ENCODE measurements at regions not wholly inside any gene's neighbourhood (a gene's known extent, or its start where the extent isn't known, plus 50 kb on each side); places are given as distances from the start of the nearest gene placed in this dataset.

DNA sequence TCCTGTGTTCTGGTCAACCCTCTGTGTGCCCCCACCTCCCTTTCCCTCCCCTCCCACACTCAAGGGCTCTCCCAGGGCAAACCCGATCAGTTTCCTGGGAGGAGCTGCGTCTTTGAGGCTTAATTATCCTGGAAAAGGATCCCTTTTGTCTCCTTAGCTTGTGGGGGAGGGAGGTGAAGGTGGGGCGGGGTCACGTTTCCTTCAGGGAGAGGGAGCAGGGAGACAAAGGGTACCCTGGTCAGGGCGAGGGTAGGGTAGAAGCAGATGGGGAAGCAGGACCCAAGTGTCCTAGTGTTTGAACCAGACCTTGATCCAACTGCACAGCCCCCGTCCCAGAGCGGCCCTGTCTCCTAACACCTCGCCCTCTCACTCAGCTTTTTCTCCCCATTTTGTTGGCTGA is 90.1 kb downstream of the HIF1AN start:
- in situ Hi-C loops (cut with MboI; ENCODE audit: low pct_unique_long_range_greater_than_20kb, low sequenced_read_pairs, unreplicated experiment): no loop called here
- DNase-seq (ENCODE audit: low spot score): no peak
- TF ChIP-seq, protein P1, sequence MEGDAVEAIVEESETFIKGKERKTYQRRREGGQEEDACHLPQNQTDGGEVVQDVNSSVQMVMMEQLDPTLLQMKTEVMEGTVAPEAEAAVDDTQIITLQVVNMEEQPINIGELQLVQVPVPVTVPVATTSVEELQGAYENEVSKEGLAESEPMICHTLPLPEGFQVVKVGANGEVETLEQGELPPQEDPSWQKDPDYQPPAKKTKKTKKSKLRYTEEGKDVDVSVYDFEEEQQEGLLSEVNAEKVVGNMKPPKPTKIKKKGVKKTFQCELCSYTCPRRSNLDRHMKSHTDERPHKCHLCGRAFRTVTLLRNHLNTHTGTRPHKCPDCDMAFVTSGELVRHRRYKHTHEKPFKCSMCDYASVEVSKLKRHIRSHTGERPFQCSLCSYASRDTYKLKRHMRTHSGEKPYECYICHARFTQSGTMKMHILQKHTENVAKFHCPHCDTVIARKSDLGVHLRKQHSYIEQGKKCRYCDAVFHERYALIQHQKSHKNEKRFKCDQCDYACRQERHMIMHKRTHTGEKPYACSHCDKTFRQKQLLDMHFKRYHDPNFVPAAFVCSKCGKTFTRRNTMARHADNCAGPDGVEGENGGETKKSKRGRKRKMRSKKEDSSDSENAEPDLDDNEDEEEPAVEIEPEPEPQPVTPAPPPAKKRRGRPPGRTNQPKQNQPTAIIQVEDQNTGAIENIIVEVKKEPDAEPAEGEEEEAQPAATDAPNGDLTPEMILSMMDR (IDR thresholded peaks at IDR 0.05; ENCODE audit: extremely low read depth, insufficient read depth, missing control alignments): no peak

GRCh38 chr10:100628061-100628460 is 92.3 kb downstream of the HIF1AN start:
- in situ Hi-C loops (cut with MboI; ENCODE audit: low pct_unique_long_range_greater_than_20kb, low sequenced_read_pairs, unreplicated experiment): no loop called here
- no peak for DNase-seq (ENCODE audit: low spot score)
- TF ChIP-seq, protein P1 (IDR thresholded peaks at IDR 0.05; ENCODE audit: extremely low read depth, insufficient read depth, missing control alignments): no peak

- TF ChIP-seq, protein P1 (IDR thresholded peaks at IDR 0.05; ENCODE audit: extremely low read depth, insufficient read depth, missing control alignments): no peak
- no peak for DNase-seq (ENCODE audit: low spot score)
- in situ Hi-C loops (cut with MboI; ENCODE audit: low pct_unique_long_range_greater_than_20kb, low sequenced_read_pairs, unreplicated experiment): no loop called here
Measured at GRCh38 chr10:100631192-100631591, 95.4 kb downstream of the HIF1AN start.

DNA sequence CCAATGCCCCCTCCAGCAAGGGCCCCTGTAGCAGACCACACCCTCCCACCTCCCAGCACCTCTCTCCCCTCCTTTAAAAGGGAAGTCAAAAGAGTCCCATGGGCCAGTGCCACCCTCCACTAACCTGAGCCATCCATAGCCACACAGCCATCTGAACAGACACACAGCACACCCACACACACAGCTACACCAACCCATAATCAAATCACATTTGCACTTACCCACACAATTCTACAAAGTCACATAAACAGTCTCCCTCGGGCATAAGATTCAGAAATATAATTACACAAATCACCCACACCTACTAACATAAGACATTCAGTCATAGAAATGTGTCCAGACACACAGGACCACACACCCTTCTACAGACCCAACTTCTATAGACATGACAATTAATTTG is 96.3 kb downstream of the HIF1AN start:
- in situ Hi-C loops (cut with MboI; ENCODE audit: low pct_unique_long_range_greater_than_20kb, low sequenced_read_pairs, unreplicated experiment): no loop called here
- TF ChIP-seq, protein P1 (IDR thresholded peaks at IDR 0.05; ENCODE audit: extremely low read depth, insufficient read depth, missing control alignments): no peak
- no peak for DNase-seq (ENCODE audit: low spot score)

GRCh38 chr10:100634034-100634433 is 98.3 kb downstream of the HIF1AN start:
- in situ Hi-C loops (cut with MboI; ENCODE audit: low pct_unique_long_range_greater_than_20kb, low sequenced_read_pairs, unreplicated experiment): no loop called here

GRCh38 chr10:100636848-100637553 is 101.3 kb downstream of the HIF1AN start:
- DNase-seq (ENCODE audit: low spot score): no peak
- TF ChIP-seq, protein P1 (IDR thresholded peaks at IDR 0.05; ENCODE audit: extremely low read depth, insufficient read depth, missing control alignments): no peak
- in situ Hi-C loops (cut with MboI; ENCODE audit: low pct_unique_long_range_greater_than_20kb, low sequenced_read_pairs, unreplicated experiment): no loop called here

More at GRCh38 chr10:100634034-100634433, 98.3 kb downstream of the HIF1AN start:
- TF ChIP-seq, protein P1 (IDR thresholded peaks at IDR 0.05; ENCODE audit: extremely low read depth, insufficient read depth, missing control alignments): no peak
- DNase-seq (ENCODE audit: low spot score): no peak

Measured in GM13977 (cell line).